Transverse colon (tissue), 4 donors: ENCODE measurements at regions not wholly inside any gene's neighbourhood (a gene's known extent, or its start where the extent isn't known, plus 50 kb on each side); places are given as distances from the start of the nearest gene placed in this dataset.
"Not testable (repeated sequence)": the region's sequence is repeated elsewhere in the genome, so short reads cannot be mapped to it uniquely, and the experiment has no call there.

Experiments used
- DNase-seq: peaks from one replicate; pipeline ENCODE4 v3.0.0-alpha.2; 2019
- H3K27ac ChIP-seq, 4 donors: fragments of 200-600 bp; sonication (generic); 2 replicates each; pipeline ENCODE4 v1.5.1; 2016 to 2018; ENCODE audit warnings: inconsistent platforms in 4 of 4
- H3K27me3 ChIP-seq: fragments of 200-600 bp; sonication (generic); 2 replicates; pipeline ENCODE4 v1.5.1; 2017; ENCODE audit warnings: inconsistent platforms
- H3K36me3 ChIP-seq, 4 donors: fragments of 200-600 bp; sonication (generic); 2 replicates each; pipeline ENCODE4 v1.5.1; 2017 to 2019; ENCODE audit warnings: inconsistent platforms in 4 of 4
- H3K4me1 ChIP-seq, 4 donors: fragments of 200-600 bp; sonication (generic); 2 replicates each; pipeline ENCODE4 v1.5.1; 2017 to 2020; ENCODE audit warnings: inconsistent platforms in 4 of 4
- H3K4me3 ChIP-seq, 4 donors: fragments of 200-600 bp; sonication (generic); 1 replicate in 1 of 4; 2 replicates in 3 of 4; pipeline versions ENCODE4 v1.5.1 to v1.6.1; 2017 to 2019; ENCODE audit warnings: inconsistent platforms in 4 of 4
- H3K9me3 ChIP-seq, 2 donors: fragments of 200-600 bp; sonication (generic); 2 replicates each; pipeline ENCODE4 v1.5.1; 2017 to 2019; ENCODE audit warnings: inconsistent platforms in 2 of 2
- CTCF ChIP-seq, 5 experiments: fragments of 200-600 bp in 3 of 5; fragments of 450-650 bp in 2 of 5; sonication (generic) in 3 of 5; IDR thresholded peaks; 1 replicate in 2 of 5; 2 replicates in 3 of 5; pipeline ENCODE4 v1.5.1; 2016 to 2017; ENCODE audit warnings: antibody characterized with exemption in 5 of 5, inconsistent platforms in 3 of 5, mild to moderate bottlenecking in 2 of 5, moderate library complexity in 1 of 5
- EP300 ChIP-seq: sonication (generic); formaldehyde crosslinking; IDR thresholded peaks from one replicate; pipeline ENCODE4 v1.6.1; 2017; ENCODE audit warnings: antibody characterized with exemption, low read depth
- POLR2A ChIP-seq: fragments of 450-650 bp; IDR thresholded peaks from one replicate; pipeline ENCODE4 v1.6.1; 2016; ENCODE audit warnings: antibody characterized with exemption, mild to moderate bottlenecking, moderate library complexity
- POLR2AphosphoS5 ChIP-seq, 3 donors: sonication (generic); formaldehyde crosslinking; IDR thresholded peaks; one replicate each; pipeline ENCODE4 v1.6.1; 2016; ENCODE audit warnings: antibody characterized with exemption in 3 of 3
- WGBS, 2 donors: methylation state at CpG; one replicate each; pipeline ENCODE4 v1.1.5; 2018; ENCODE audit warnings: low coverage in 1 of 2; 5-methylcytosine and 5-hydroxymethylcytosine counted together
- in situ Hi-C, 4 donors: fragments of 200-750 bp; cut with MboI; loops; one replicate each; pipeline versions ENCODE4 v1.15.0 to v1.15.1; 2017; ENCODE audit warnings: low sequenced_read_pairs in 3 of 4, low pct_ligation_motif_present in 1 of 4, low pct_unique_long_range_greater_than_20kb in 1 of 4
- intact Hi-C: fragments of 100-400 bp; cut with DNase I; formaldehyde crosslinking; loops from one replicate; pipeline ENCODE4 v1.15.1; 2023; ENCODE audit warnings: low total_unique reads

- in situ Hi-C loops (no loop called here), intact Hi-C loops (no loop called here)
- no peak for DNase-seq
- Histone ChIP-seq H3K9me3 (no peaks in the 10 kb centered on the region), H3K27me3 (no peaks in the 10 kb centered on the region), H3K4me3 (no peak overlapping the region), H3K27ac (no peak overlapping the region), H3K36me3 (no peaks in the 10 kb centered on the region), H3K4me1 (no peaks in the 10 kb centered on the region)
- 28 to 35% methylated on average over 2 of the region's 2 CpGs for WGBS, 2 donors
- TF ChIP-seq EP300 (no peak), POLR2A (no peak), POLR2AphosphoS5 (IDR thresholded peaks at IDR 0.05) (no peak), CTCF (IDR thresholded peaks at IDR 0.05) (no peak)
Measured at GRCh38 chr6:160882006-160882405, 109.6 kb upstream of the MAP3K4 start.

GRCh38 chr6:160882791-160883279, 108.7 kb upstream of the MAP3K4 start:
- H3K27me3 ChIP-seq, result no peaks in the 10 kb centered on the region
- in situ Hi-C loops, result no loop called here
- DNase-seq, result no peak
- H3K9me3 ChIP-seq, result no peaks in the 10 kb centered on the region
- H3K4me3 ChIP-seq, result no peak overlapping the region
- 61 to 76% methylated on average over 4 to 5 of the region's 5 CpGs for WGBS, 2 donors
- intact Hi-C loops, result no loop called here
- H3K36me3 ChIP-seq, result no peaks in the 10 kb centered on the region
- TF ChIP-seq POLR2A (no peak), EP300 (no peak), CTCF (IDR thresholded peaks at IDR 0.05) (no peak), POLR2AphosphoS5 (IDR thresholded peaks at IDR 0.05) (no peak)
- no peaks in the 10 kb centered on the region for H3K4me1 ChIP-seq
- H3K27ac ChIP-seq, result no peak overlapping the region

- in situ Hi-C loops, result no loop called here
- Histone ChIP-seq H3K4me1 (no peaks in the 10 kb centered on the region), H3K4me3 (no peak overlapping the region), H3K27ac (no peak overlapping the region), H3K9me3 (no peaks in the 10 kb centered on the region), H3K27me3 (no peaks in the 10 kb centered on the region), H3K36me3 (no peaks in the 10 kb centered on the region)
- TF ChIP-seq POLR2AphosphoS5 (IDR thresholded peaks at IDR 0.05) (no peak), POLR2A (no peak), EP300 (no peak), CTCF (IDR thresholded peaks at IDR 0.05) (no peak)
- intact Hi-C loops, result no loop called here
- WGBS, 2 donors, result 71 to 84% methylated on average over 2 of the region's 2 CpGs
- DNase-seq, result no peak
Measured at GRCh38 chr6:160883560-160883959, 108.0 kb upstream of the MAP3K4 start.

DNA sequence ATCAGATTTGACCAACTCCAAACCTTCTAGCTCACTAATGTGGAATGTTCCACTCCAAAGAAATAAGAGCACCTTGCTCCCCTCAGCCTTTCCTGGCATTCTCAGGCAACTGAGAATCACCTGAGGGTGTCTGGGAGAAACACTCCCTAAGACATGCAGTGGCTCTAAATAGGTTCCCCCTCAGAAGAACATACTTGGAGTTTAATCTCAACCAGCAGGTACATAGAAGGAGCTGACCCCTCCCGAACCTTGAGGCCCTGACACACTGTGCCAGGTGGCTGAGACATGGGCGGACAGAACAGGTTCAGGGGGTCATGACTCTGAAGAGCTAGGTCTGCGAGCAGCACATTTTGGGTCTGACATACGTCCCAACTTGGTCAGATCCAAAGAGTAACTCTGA, 107.6 kb upstream of the MAP3K4 start:
- Histone ChIP-seq H3K4me1 (no peaks in the 10 kb centered on the region), H3K4me3 (no peak overlapping the region), H3K36me3 (no peaks in the 10 kb centered on the region), H3K27me3 (no peaks in the 10 kb centered on the region), H3K27ac (no peak overlapping the region), H3K9me3 (no peaks in the 10 kb centered on the region)
- intact Hi-C loops, result no loop called here
- TF ChIP-seq POLR2AphosphoS5 (IDR thresholded peaks at IDR 0.05), result no peak
- TF ChIP-seq CTCF (IDR thresholded peaks at IDR 0.05), result no peak
- no peak for TF ChIP-seq POLR2A
- no peak for TF ChIP-seq EP300
- in situ Hi-C loops, result no loop called here
- WGBS, 2 donors, result 84% methylated on average over 4 of the region's 4 CpGs; no CpG with 5 or more reads in 1 of the 2 donors
- DNase-seq, result no peak

GRCh38 chr6:160889148-160889547, 102.4 kb upstream of the MAP3K4 start:
- H3K4me1 ChIP-seq, H3K9me3 ChIP-seq, H3K4me3 ChIP-seq, H3K27ac ChIP-seq, DNase-seq, H3K27me3 ChIP-seq, H3K36me3 ChIP-seq, in situ Hi-C loops, intact Hi-C loops: not testable (repeated sequence)
- 50 to 66% methylated on average over 1 of the region's 1 CpG for WGBS, 2 donors
